Adrenal gland (tissue), 5 donors: ENCODE measurements at regions not wholly inside any gene's neighbourhood (a gene's known extent, or its start where the extent isn't known, plus 50 kb on each side); places are given as distances from the start of the nearest gene placed in this dataset.

Experiments used
- CTCF ChIP-seq, 6 experiments: fragments of 450-650 bp in 4 of 6; fragments of 200-600 bp in 2 of 6; sonication (generic) in 1 of 6; IDR thresholded peaks; 1 replicate in 5 of 6; 2 replicates in 1 of 6; pipeline versions ENCODE4 v1.5.1 to v1.8.0; 2016 to 2021; ENCODE audit warnings: antibody characterized with exemption in 6 of 6, mild to moderate bottlenecking in 2 of 6, moderate library complexity in 1 of 6
- POLR2A ChIP-seq, 2 donors: fragments of 450-650 bp; IDR thresholded peaks; one replicate each; pipeline ENCODE4 v1.6.1; 2017; ENCODE audit warnings: antibody characterized with exemption in 2 of 2, mild to moderate bottlenecking in 2 of 2, moderate library complexity in 1 of 2
- donor health status: DM: no; HTN: no; CAD: no.

DNA sequence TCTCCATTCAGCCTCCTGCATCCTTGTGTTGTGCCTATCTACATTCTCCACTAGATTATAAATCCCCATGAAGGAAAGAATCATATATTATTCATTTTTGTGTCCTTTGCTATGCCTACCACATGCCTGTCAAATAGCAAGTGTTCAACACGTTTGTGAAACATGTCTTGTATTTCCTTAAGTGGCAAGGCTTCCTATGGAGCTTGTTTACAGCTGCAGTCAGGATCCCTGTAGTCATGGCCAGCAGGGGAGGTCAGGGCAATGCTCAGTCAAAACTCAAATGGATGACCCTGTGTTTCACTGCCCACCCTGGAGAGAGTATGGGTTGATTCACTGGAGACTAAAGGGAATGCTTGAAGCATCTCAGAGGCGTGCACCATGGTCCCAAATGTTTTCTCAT is 191.7 kb upstream of the ATP11B start:
- TF ChIP-seq POLR2A (IDR thresholded peaks at IDR 0.05) (no peak), CTCF (IDR thresholded peaks at IDR 0.05) (no peak)
